ENCODE measurements at regions not wholly inside any gene's neighbourhood (a gene's known extent, or its start where the extent isn't known, plus 50 kb on each side); places are given as distances from the start of the nearest gene placed in this dataset.

DNA sequence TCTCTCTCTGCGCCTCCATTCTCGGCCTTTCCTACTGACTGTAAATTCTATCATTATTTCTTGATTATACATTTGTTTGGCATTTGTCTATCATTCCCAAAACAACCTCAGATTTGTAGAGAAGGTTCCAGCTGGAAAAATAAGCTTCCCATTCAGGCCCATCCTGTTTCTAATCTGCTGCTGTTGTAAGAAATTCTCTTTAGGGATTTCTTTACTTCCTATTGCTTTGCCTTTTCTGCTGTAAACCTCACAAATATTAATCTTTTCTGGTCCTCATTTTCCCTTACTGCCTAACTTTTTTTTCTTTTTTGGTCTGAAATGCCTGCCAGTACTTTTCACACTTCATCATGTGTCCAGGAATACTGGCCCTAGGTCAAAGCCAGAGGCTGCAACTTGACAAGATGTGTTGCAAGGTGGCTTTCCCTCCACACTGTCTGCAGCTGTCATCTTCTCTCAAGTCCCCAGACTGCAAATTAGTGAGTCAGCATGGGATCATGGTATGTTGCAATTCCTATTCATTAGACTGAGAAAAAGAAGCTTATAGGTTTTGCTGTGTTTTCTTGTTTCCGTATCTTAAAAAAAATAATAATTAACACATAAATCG is 858.7 kb upstream of the CHORDC1 start:
- Histone ChIP-seq H3K9me2 (no peaks in the 10 kb centered on the region), H3K27ac (ENCODE audit: low read depth in 2 of 2, low read length in 1 of 2) (no peak overlapping the region), H3K4me2 (no peak overlapping the region), H3K79me2 (ENCODE audit: insufficient read depth) (no peaks in the 10 kb centered on the region), H2AFZ (ENCODE audit: low read depth) (no peak overlapping the region), H3K27me3 (ENCODE audit: insufficient read depth) (no peaks in the 10 kb centered on the region), H3K36me3 (replicated peaks in 1 of 2; ENCODE audit: control insufficient read depth in 1 of 2, insufficient read depth in 2 of 2, low read length in 1 of 2) (no peaks in the 10 kb centered on the region), H3F3A (replicated peaks; ENCODE audit: insufficient read depth) (no peaks in the 10 kb centered on the region), H3K4me3 (ENCODE audit: low read depth in 2 of 2, low read length in 1 of 2) (no peak overlapping the region), H4K20me1 (ENCODE audit: insufficient read depth) (no peaks in the 10 kb centered on the region), H3K4me1 (ENCODE audit: control insufficient read depth in 1 of 2, insufficient read depth in 2 of 2, low read depth in 1 of 2, low read length in 1 of 2) (peaks cover 0 to 9% of the 10 kb centered on the region in 2 experiments; a peak in 2 of 4 replicates), H3K9ac (no peak overlapping the region), H3K9me3 (no peaks in the 10 kb centered on the region)
- ChIA-PET CTCF (no interaction called here), POLR2A (no interaction called here)
- WGBS (ENCODE audit: low lambda C conversion rate), result 64% methylated on average over 4 of the region's 4 CpGs
- no peak for DNase-seq
- TF ChIP-seq MXI1 (IDR thresholded peaks at IDR 0.05; ENCODE audit: low read depth, low read length) (no peak), PBX3 (IDR thresholded peaks at IDR 0.05) (peak; percentile 14; the same call in 1 of the 2 replicates), FOSL2 (IDR thresholded peaks at IDR 0.05; ENCODE audit: borderline replicate concordance, low read depth) (peak; percentile 19; the same call in 1 of the 2 replicates)

DNA sequence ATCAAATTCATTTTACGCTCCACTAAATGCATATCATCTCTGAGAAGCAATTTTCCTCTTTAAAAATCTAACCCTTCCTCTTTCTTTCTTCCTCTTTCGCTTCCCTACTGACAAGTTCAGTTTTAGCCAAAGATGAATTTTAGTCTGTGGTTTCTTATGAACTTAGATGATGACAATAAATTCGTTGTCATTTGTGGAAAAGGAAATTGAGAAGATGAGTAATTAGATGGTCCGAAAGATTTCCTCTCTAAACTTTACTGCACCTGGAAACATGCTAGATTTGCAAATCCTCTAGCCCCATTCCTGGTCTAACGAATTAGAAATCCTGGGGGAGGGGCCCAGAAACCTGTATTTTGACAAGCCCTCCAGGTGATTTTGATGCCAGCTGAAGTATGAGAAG is 855.4 kb upstream of the CHORDC1 start:
- H3F3A ChIP-seq (replicated peaks; ENCODE audit: insufficient read depth), result no peaks in the 10 kb centered on the region
- no peaks in the 10 kb centered on the region for H3K27me3 ChIP-seq (ENCODE audit: insufficient read depth)
- no peak for TF ChIP-seq SIN3A (IDR thresholded peaks at IDR 0.05; ENCODE audit: borderline replicate concordance, low read depth, low read length)
- no peak for TF ChIP-seq CHD2 (IDR thresholded peaks at IDR 0.05; ENCODE audit: low read length, partially characterized antibody)
- no peak for TF ChIP-seq TCF12 (IDR thresholded peaks at IDR 0.05)
- WGBS (ENCODE audit: low lambda C conversion rate), result 62% methylated on average over 5 of the region's 5 CpGs
- no peak overlapping the region for H2AFZ ChIP-seq (ENCODE audit: low read depth)
- no peaks in the 10 kb centered on the region for H3K9me2 ChIP-seq
- no peak overlapping the region for H3K4me2 ChIP-seq
- no peak overlapping the region for H3K27ac ChIP-seq (ENCODE audit: low read depth in 2 of 2, low read length in 1 of 2)
- CTCF ChIA-PET, result no interaction called here
- no peak for DNase-seq
- peaks cover 0 to 9% of the 10 kb centered on the region in 2 experiments; a peak in 3 of 4 replicates for H3K4me1 ChIP-seq (ENCODE audit: control insufficient read depth in 1 of 2, insufficient read depth in 2 of 2, low read depth in 1 of 2, low read length in 1 of 2)
- POLR2A ChIA-PET, result no interaction called here
- H3K4me3 ChIP-seq (ENCODE audit: low read depth in 2 of 2, low read length in 1 of 2), result no peak overlapping the region
- no peaks in the 10 kb centered on the region for H3K9me3 ChIP-seq
- no peaks in the 10 kb centered on the region for H3K79me2 ChIP-seq (ENCODE audit: insufficient read depth)
- H4K20me1 ChIP-seq (ENCODE audit: insufficient read depth), result no peaks in the 10 kb centered on the region
- H3K9ac ChIP-seq, result no peak overlapping the region
- no peaks in the 10 kb centered on the region for H3K36me3 ChIP-seq (replicated peaks in 1 of 2; ENCODE audit: control insufficient read depth in 1 of 2, insufficient read depth in 2 of 2, low read length in 1 of 2)

GRCh38 chr11:91075032-91075695 is 852.3 kb upstream of the CHORDC1 start:
- POLR2A ChIA-PET, result no interaction called here
- no peak for DNase-seq
- no peak for TF ChIP-seq RCOR1 (IDR thresholded peaks at IDR 0.05; ENCODE audit: low read length)
- no peak for TF ChIP-seq FOXM1 (IDR thresholded peaks at IDR 0.05; ENCODE audit: low read depth)
- no peak for TF ChIP-seq CHD2 (IDR thresholded peaks at IDR 0.05; ENCODE audit: low read length, partially characterized antibody)
- TF ChIP-seq FOXJ3 (CRISPR knock-in tag; IDR thresholded peaks at IDR 0.05), result no peak
- no peak for TF ChIP-seq SIN3A (IDR thresholded peaks at IDR 0.05; ENCODE audit: borderline replicate concordance, low read depth, low read length)
- TF ChIP-seq PBX3 (IDR thresholded peaks at IDR 0.05), result no peak
- no peak for TF ChIP-seq RFX5 (IDR thresholded peaks at IDR 0.05; ENCODE audit: low read length)
- TF ChIP-seq, protein P1, sequence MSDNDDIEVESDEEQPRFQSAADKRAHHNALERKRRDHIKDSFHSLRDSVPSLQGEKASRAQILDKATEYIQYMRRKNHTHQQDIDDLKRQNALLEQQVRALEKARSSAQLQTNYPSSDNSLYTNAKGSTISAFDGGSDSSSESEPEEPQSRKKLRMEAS (IDR thresholded peaks at IDR 0.05; ENCODE audit: low read depth), result no peak
- TF ChIP-seq, protein P2, sequence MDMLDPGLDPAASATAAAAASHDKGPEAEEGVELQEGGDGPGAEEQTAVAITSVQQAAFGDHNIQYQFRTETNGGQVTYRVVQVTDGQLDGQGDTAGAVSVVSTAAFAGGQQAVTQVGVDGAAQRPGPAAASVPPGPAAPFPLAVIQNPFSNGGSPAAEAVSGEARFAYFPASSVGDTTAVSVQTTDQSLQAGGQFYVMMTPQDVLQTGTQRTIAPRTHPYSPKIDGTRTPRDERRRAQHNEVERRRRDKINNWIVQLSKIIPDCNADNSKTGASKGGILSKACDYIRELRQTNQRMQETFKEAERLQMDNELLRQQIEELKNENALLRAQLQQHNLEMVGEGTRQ (IDR thresholded peaks at IDR 0.05; ENCODE audit: borderline replicate concordance, low read depth, low read length), result no peak
- no peak for TF ChIP-seq USF1 (IDR thresholded peaks at IDR 0.05; ENCODE audit: borderline replicate concordance, low read depth)

More at GRCh38 chr11:91075032-91075695, 852.3 kb upstream of the CHORDC1 start:
- no peaks in the 10 kb centered on the region for H3K79me2 ChIP-seq (ENCODE audit: insufficient read depth)
- no peaks in the 10 kb centered on the region for H3K9me3 ChIP-seq
- WGBS (ENCODE audit: low lambda C conversion rate), result 36% methylated on average over 2 of the region's 2 CpGs
- H3K9ac ChIP-seq, result no peak overlapping the region
- no peak overlapping the region for H2AFZ ChIP-seq (ENCODE audit: low read depth)
- H3K27ac ChIP-seq (ENCODE audit: low read depth in 2 of 2, low read length in 1 of 2), result no peak overlapping the region; a peak in 1 of 4 replicates
- CTCF ChIA-PET, result no interaction called here
- no peaks in the 10 kb centered on the region for H3K27me3 ChIP-seq (ENCODE audit: insufficient read depth)
- H3K4me3 ChIP-seq (ENCODE audit: low read depth in 2 of 2, low read length in 1 of 2), result no peak overlapping the region
- no peaks in the 10 kb centered on the region; a peak in 2 of 4 replicates for H3K4me1 ChIP-seq (ENCODE audit: control insufficient read depth in 1 of 2, insufficient read depth in 2 of 2, low read depth in 1 of 2, low read length in 1 of 2)
- no peaks in the 10 kb centered on the region for H3K36me3 ChIP-seq (replicated peaks in 1 of 2; ENCODE audit: control insufficient read depth in 1 of 2, insufficient read depth in 2 of 2, low read length in 1 of 2)
- no peak overlapping the region for H3K4me2 ChIP-seq
- no peaks in the 10 kb centered on the region for H4K20me1 ChIP-seq (ENCODE audit: insufficient read depth)
- H3K9me2 ChIP-seq, result no peaks in the 10 kb centered on the region
- H3F3A ChIP-seq (replicated peaks; ENCODE audit: insufficient read depth), result no peaks in the 10 kb centered on the region

Measured in SK-N-SH (cell line).